ENCODE measurements at regions not wholly inside any gene's neighbourhood (a gene's known extent, or its start where the extent isn't known, plus 50 kb on each side); places are given as distances from the start of the nearest gene placed in this dataset.

DNA sequence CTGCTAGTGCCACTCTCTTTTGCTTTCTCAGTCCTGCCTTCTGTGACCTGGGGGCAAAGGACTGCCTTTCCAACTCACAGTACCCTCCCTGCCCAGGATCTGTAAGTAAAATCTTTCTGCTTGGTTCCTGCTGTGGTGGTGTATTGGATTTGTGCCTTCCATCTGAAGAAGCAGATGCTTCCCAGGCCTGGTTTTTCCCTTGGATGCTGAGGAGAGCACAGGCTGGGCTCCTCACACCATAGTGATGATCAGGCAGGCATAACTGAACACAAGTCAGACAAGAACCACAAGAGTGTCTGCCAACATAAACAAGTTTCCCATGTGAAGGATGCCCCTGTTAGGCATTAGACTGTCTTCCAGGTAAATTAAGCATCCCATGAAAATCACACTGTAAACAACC is 121.3 kb upstream of the NRXN1 start:
- H3K36me3 ChIP-seq (replicated peaks; ENCODE audit: insufficient read depth, low read length), result no peaks in the 10 kb centered on the region
- TF ChIP-seq EZH2 (optimal IDR thresholded peaks at IDR 0.05; ENCODE audit: low read depth, low read length), result no peak
- TF ChIP-seq EZH2phosphoT487 (IDR thresholded peaks at IDR 0.05; ENCODE audit: low read length), result no peak
- TF ChIP-seq, protein P1, sequence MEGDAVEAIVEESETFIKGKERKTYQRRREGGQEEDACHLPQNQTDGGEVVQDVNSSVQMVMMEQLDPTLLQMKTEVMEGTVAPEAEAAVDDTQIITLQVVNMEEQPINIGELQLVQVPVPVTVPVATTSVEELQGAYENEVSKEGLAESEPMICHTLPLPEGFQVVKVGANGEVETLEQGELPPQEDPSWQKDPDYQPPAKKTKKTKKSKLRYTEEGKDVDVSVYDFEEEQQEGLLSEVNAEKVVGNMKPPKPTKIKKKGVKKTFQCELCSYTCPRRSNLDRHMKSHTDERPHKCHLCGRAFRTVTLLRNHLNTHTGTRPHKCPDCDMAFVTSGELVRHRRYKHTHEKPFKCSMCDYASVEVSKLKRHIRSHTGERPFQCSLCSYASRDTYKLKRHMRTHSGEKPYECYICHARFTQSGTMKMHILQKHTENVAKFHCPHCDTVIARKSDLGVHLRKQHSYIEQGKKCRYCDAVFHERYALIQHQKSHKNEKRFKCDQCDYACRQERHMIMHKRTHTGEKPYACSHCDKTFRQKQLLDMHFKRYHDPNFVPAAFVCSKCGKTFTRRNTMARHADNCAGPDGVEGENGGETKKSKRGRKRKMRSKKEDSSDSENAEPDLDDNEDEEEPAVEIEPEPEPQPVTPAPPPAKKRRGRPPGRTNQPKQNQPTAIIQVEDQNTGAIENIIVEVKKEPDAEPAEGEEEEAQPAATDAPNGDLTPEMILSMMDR (IDR thresholded peaks at IDR 0.05; ENCODE audit: low read length), result no peak

GRCh38 chr2:51151490-51152140 is 119.7 kb upstream of the NRXN1 start:
- Histone ChIP-seq H3F3A (ENCODE audit: insufficient read depth, low read length) (no peaks in the 10 kb centered on the region), H3K4me2 (ENCODE audit: low read depth, low read length) (no peak overlapping the region), H3K27me3 (replicated peaks; ENCODE audit: insufficient read depth, low read length) (no peaks in the 10 kb centered on the region), H3K9ac (ENCODE audit: low read length) (no peak overlapping the region), H3K9me3 (replicated peaks; ENCODE audit: insufficient read depth, low read length) (no peaks in the 10 kb centered on the region), H3K4me3 (ENCODE audit: low read length) (no peak overlapping the region), H3K27ac (ENCODE audit: low read length) (no peak overlapping the region), H2AFZ (ENCODE audit: low read length) (no peak overlapping the region), H3K4me1 (ENCODE audit: low read length) (no peaks in the 10 kb centered on the region), H3K9me2 (replicated peaks; ENCODE audit: insufficient read depth, low read length) (no peaks in the 10 kb centered on the region), H4K20me1 (ENCODE audit: insufficient read depth, low read length) (no peaks in the 10 kb centered on the region), H3K79me2 (ENCODE audit: low read length) (no peaks in the 10 kb centered on the region), H3K36me3 (replicated peaks; ENCODE audit: insufficient read depth, low read length) (no peaks in the 10 kb centered on the region)
- DNase-seq, result no peak
- TF ChIP-seq EZH2 (optimal IDR thresholded peaks at IDR 0.05; ENCODE audit: low read depth, low read length) (no peak), EZH2phosphoT487 (IDR thresholded peaks at IDR 0.05; ENCODE audit: low read length) (no peak)
- TF ChIP-seq, protein P1 (IDR thresholded peaks at IDR 0.05; ENCODE audit: low read length), result no peak

More for the DNA sequence above, 121.3 kb upstream of the NRXN1 start:
- Histone ChIP-seq H3F3A (ENCODE audit: insufficient read depth, low read length) (no peaks in the 10 kb centered on the region), H4K20me1 (ENCODE audit: insufficient read depth, low read length) (no peaks in the 10 kb centered on the region), H3K27ac (ENCODE audit: low read length) (no peak overlapping the region), H3K9me2 (replicated peaks; ENCODE audit: insufficient read depth, low read length) (no peaks in the 10 kb centered on the region), H3K9me3 (replicated peaks; ENCODE audit: insufficient read depth, low read length) (no peaks in the 10 kb centered on the region), H3K27me3 (replicated peaks; ENCODE audit: insufficient read depth, low read length) (no peaks in the 10 kb centered on the region), H3K4me3 (ENCODE audit: low read length) (no peak overlapping the region), H3K4me1 (ENCODE audit: low read length) (no peaks in the 10 kb centered on the region), H3K4me2 (ENCODE audit: low read depth, low read length) (no peak overlapping the region), H3K9ac (ENCODE audit: low read length) (no peak overlapping the region), H2AFZ (ENCODE audit: low read length) (no peak overlapping the region), H3K79me2 (ENCODE audit: low read length) (no peaks in the 10 kb centered on the region)
- DNase-seq, result no peak

DNA sequence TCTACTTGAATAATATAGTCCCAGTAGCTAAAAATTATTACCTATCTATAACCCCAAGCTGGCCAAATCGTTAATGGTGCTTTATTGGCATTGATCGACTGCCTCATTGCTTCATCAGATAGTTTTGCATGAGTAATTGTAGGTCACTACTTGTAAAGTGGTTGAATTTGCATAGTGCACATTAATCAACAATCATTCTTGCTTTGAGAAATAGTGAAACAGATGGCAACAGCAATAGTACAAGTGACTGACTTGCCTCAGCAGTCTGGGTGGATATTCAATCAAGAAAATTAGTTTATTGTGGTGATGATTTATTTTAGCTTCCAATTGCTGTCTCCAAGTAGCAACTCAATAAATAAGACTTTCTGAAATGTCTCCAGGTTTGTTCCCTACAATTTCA is 117.8 kb upstream of the NRXN1 start:
- H3K79me2 ChIP-seq (ENCODE audit: low read length), result no peaks in the 10 kb centered on the region
- no peaks in the 10 kb centered on the region for H4K20me1 ChIP-seq (ENCODE audit: insufficient read depth, low read length)
- no peak overlapping the region for H3K4me2 ChIP-seq (ENCODE audit: low read depth, low read length)
- H3K4me1 ChIP-seq (ENCODE audit: low read length), result no peaks in the 10 kb centered on the region
- H3K9me3 ChIP-seq (replicated peaks; ENCODE audit: insufficient read depth, low read length), result no peaks in the 10 kb centered on the region
- TF ChIP-seq, protein P1 (IDR thresholded peaks at IDR 0.05; ENCODE audit: low read length), result no peak
- no peak for TF ChIP-seq EZH2 (optimal IDR thresholded peaks at IDR 0.05; ENCODE audit: low read depth, low read length)
- no peak for TF ChIP-seq EZH2phosphoT487 (IDR thresholded peaks at IDR 0.05; ENCODE audit: low read length)
- H3F3A ChIP-seq (ENCODE audit: insufficient read depth, low read length), result no peaks in the 10 kb centered on the region
- H3K27ac ChIP-seq (ENCODE audit: low read length), result no peak overlapping the region
- no peaks in the 10 kb centered on the region for H3K36me3 ChIP-seq (replicated peaks; ENCODE audit: insufficient read depth, low read length)
- H3K9me2 ChIP-seq (replicated peaks; ENCODE audit: insufficient read depth, low read length), result no peaks in the 10 kb centered on the region
- H3K9ac ChIP-seq (ENCODE audit: low read length), result no peak overlapping the region
- no peaks in the 10 kb centered on the region for H3K27me3 ChIP-seq (replicated peaks; ENCODE audit: insufficient read depth, low read length)
- DNase-seq, result no peak
- H3K4me3 ChIP-seq (ENCODE audit: low read length), result no peak overlapping the region
- H2AFZ ChIP-seq (ENCODE audit: low read length), result no peak overlapping the region
